Lung (tissue), 11 donors: ENCODE measurements at regions not wholly inside any gene's neighbourhood (a gene's known extent, or its start where the extent isn't known, plus 50 kb on each side); places are given as distances from the start of the nearest gene placed in this dataset.
A peak's percentile ranks its signal among the peaks of the same experiment; 100 is the strongest.

Experiments used
- ATAC-seq: fragments of 200-7000 bp; cut with Tn5 transposase; one replicate; pipeline ENCODE4 v1.9.1; 2020; ENCODE audit warnings: moderate number of reproducible peaks; ENCODE audit not compliant: insufficient read depth, low FRiP score
- DNase-seq, 3 donors: peaks; one replicate each; pipeline ENCODE4 v3.0.0-alpha.2; 2013 to 2017
- H3K27ac ChIP-seq, 2 donors: one replicate each; pipeline ENCODE4 v1.5.1; 2013; ENCODE audit warnings: mild to moderate bottlenecking in 2 of 2, moderate library complexity in 2 of 2, control low read depth in 1 of 2, inconsistent platforms in 1 of 2, low read depth in 1 of 2, low read length in 1 of 2
- H3K27me3 ChIP-seq, 3 donors: one replicate each; pipeline ENCODE4 v1.5.1; 2013; ENCODE audit warnings: low read length in 2 of 3; ENCODE audit not compliant: control insufficient read depth in 3 of 3, insufficient read depth in 3 of 3
- H3K36me3 ChIP-seq, 4 donors: one replicate each; pipeline ENCODE4 v1.5.1; 2013; ENCODE audit warnings: low read length in 4 of 4, mild to moderate bottlenecking in 1 of 4, moderate library complexity in 1 of 4; ENCODE audit not compliant: control insufficient read depth in 4 of 4, insufficient read depth in 4 of 4
- H3K4me1 ChIP-seq, 5 donors: one replicate each; pipeline ENCODE4 v1.5.1; 2013; ENCODE audit warnings: low read length in 5 of 5, mild to moderate bottlenecking in 2 of 5, moderate library complexity in 1 of 5; ENCODE audit not compliant: control insufficient read depth in 5 of 5, insufficient read depth in 5 of 5
- H3K4me3 ChIP-seq: one replicate; pipeline ENCODE4 v1.5.1; 2013; ENCODE audit warnings: mild to moderate bottlenecking, control low read depth, moderate library complexity
- H3K9ac ChIP-seq, 2 donors: one replicate each; pipeline ENCODE4 v1.5.1; 2013; ENCODE audit warnings: low read length in 2 of 2, control low read depth in 1 of 2; ENCODE audit not compliant: insufficient read depth in 1 of 2
- H3K9me3 ChIP-seq, 4 donors: one replicate each; pipeline ENCODE4 v1.5.1; 2013; ENCODE audit warnings: low read length in 3 of 4, mild to moderate bottlenecking in 1 of 4, moderate library complexity in 1 of 4; ENCODE audit not compliant: control insufficient read depth in 4 of 4, insufficient read depth in 3 of 4
- CTCF ChIP-seq: IDR thresholded peaks from 2 replicates; pipeline ENCODE4 v1.5.1; 2012; ENCODE audit warnings: mild to moderate bottlenecking; ENCODE audit errors: control extremely low read depth, extremely low read depth
- WGBS, 2 donors: extraction: QIAGEN DNeasy Blood & Tissue Kit; methylation state at CpG; one replicate each; pipeline ENCODE4 v1.1.7; 2013; 5-methylcytosine and 5-hydroxymethylcytosine counted together
- donor health status: control.
- donor health status: control.
- donor health status: Bipolar disorder and iron deficiency.
- donor health status: healthy.
- donor health status: DM: yes; HTN: yes; CAD: no.

GRCh38 chr10:30182191-30183054 lies 123.0 kb upstream of the JCAD start:
- WGBS, 2 donors, result 65 to 82% methylated on average over 25 of the region's 25 CpGs
- ATAC-seq, result peak; percentile 48
- peak overlapping the region in 1 of 2 donors; percentile 48 for H3K27ac ChIP-seq

GRCh38 chr10:30178356-30178964 lies 119.1 kb upstream of the JCAD start:
- Histone ChIP-seq H3K27me3 (no peaks in the 10 kb centered on the region), H3K36me3 (no peaks in the 10 kb centered on the region), H3K9me3 (no peaks in the 10 kb centered on the region), H3K9ac (no peak overlapping the region), H3K4me1 (peaks cover 0 to 24% (median 8%) of the 10 kb centered on the region in 5 donors), H3K4me3 (no peak overlapping the region), H3K27ac (no peak overlapping the region)
- peak; percentile 39 to 96 (median 89) for DNase-seq
- TF ChIP-seq CTCF, result no peak
- WGBS, 2 donors, result 38 to 49% methylated on average over 8 of the region's 8 CpGs
- no peak for ATAC-seq

More at GRCh38 chr10:30182191-30183054, 123.0 kb upstream of the JCAD start:
- Histone ChIP-seq H3K4me3 (no peak overlapping the region), H3K9me3 (no peaks in the 10 kb centered on the region), H3K4me1 (peaks cover 0 to 28% (median 12%) of the 10 kb centered on the region in 5 donors), H3K36me3 (no peaks in the 10 kb centered on the region), H3K9ac (no peak overlapping the region), H3K27me3 (no peaks in the 10 kb centered on the region)
- peak in 1 of 3 donors; percentile 54 for DNase-seq
- no peak for TF ChIP-seq CTCF

- Histone ChIP-seq H3K36me3 (no peaks in the 10 kb centered on the region), H3K27me3 (no peaks in the 10 kb centered on the region), H3K4me3 (no peak overlapping the region), H3K27ac (no peak overlapping the region), H3K9ac (no peak overlapping the region), H3K4me1 (peaks cover 0 to 16% (median 7%) of the 10 kb centered on the region in 5 donors), H3K9me3 (no peaks in the 10 kb centered on the region)
- ATAC-seq (no peak), DNase-seq (no peak)
- WGBS, 2 donors, result 90 to 91% methylated on average over 10 of the region's 10 CpGs
- no peak for TF ChIP-seq CTCF
Observed at GRCh38 chr10:30176776-30177533, 117.6 kb upstream of the JCAD start.
